ENCODE measurements at regions not wholly inside any gene's neighbourhood (a gene's known extent, or its start where the extent isn't known, plus 50 kb on each side); places are given as distances from the start of the nearest gene placed in this dataset.

- no peaks in the 10 kb centered on the region for H3F3A ChIP-seq (ENCODE audit: insufficient read depth)
- H3K4me3 ChIP-seq (ENCODE audit: insufficient read depth, low read length, poor library complexity, severe bottlenecking), result no peak overlapping the region
- H3K79me2 ChIP-seq (ENCODE audit: insufficient read depth, low read length), result no peaks in the 10 kb centered on the region
- no peak overlapping the region for H3K27ac ChIP-seq (ENCODE audit: low read depth, low read length)
- no peak overlapping the region for H3K4me2 ChIP-seq (ENCODE audit: low read depth, low read length, poor library complexity, severe bottlenecking)
- H4K20me1 ChIP-seq (ENCODE audit: low read depth, low read length), result no peaks in the 10 kb centered on the region
- H3K36me3 ChIP-seq (ENCODE audit: low read length), result no peaks in the 10 kb centered on the region
- no peaks in the 10 kb centered on the region for H3K27me3 ChIP-seq (ENCODE audit: low read length)
- no peak overlapping the region for H2AFZ ChIP-seq (ENCODE audit: low read depth, low read length, severe bottlenecking)
- no peaks in the 10 kb centered on the region for H3K9me3 ChIP-seq (ENCODE audit: insufficient read depth, low read length)
- no peaks in the 10 kb centered on the region for H3K9me2 ChIP-seq (replicated peaks; ENCODE audit: insufficient read depth, low read length)
- H3K9ac ChIP-seq (ENCODE audit: low read length), result no peak overlapping the region
- TF ChIP-seq, protein P1, sequence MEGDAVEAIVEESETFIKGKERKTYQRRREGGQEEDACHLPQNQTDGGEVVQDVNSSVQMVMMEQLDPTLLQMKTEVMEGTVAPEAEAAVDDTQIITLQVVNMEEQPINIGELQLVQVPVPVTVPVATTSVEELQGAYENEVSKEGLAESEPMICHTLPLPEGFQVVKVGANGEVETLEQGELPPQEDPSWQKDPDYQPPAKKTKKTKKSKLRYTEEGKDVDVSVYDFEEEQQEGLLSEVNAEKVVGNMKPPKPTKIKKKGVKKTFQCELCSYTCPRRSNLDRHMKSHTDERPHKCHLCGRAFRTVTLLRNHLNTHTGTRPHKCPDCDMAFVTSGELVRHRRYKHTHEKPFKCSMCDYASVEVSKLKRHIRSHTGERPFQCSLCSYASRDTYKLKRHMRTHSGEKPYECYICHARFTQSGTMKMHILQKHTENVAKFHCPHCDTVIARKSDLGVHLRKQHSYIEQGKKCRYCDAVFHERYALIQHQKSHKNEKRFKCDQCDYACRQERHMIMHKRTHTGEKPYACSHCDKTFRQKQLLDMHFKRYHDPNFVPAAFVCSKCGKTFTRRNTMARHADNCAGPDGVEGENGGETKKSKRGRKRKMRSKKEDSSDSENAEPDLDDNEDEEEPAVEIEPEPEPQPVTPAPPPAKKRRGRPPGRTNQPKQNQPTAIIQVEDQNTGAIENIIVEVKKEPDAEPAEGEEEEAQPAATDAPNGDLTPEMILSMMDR (IDR thresholded peaks at IDR 0.05; ENCODE audit: insufficient read depth, low read length, poor library complexity, severe bottlenecking), result no peak
- no peak for TF ChIP-seq EZH2phosphoT487 (conservative IDR thresholded peaks at IDR 0.05; ENCODE audit: low read length)
Observed at GRCh38 chr4:111675746-111676145, 469.5 kb upstream of the FAM241A start.

DNA sequence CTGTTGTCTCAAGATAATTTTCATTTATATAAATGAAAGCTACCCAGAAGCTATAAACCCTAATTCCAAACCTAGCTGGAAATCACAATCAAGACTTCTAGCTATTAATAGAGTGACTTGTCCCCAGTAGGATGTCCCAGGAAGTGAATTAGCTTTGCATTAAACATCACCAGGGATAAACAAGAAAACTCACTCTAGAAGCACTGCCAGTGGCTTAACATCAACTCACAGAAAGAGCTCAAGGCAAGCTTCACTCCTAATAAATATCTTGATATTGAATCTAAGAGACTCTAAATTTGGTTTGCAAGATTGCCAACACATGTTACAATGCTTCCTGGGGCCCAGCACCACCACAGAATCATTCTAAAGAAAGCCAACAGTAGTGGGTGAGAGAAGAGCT is 468.7 kb upstream of the FAM241A start:
- H4K20me1 ChIP-seq (ENCODE audit: low read depth, low read length), result no peaks in the 10 kb centered on the region
- H3K27ac ChIP-seq (ENCODE audit: low read depth, low read length), result no peak overlapping the region
- no peak overlapping the region for H3K4me3 ChIP-seq (ENCODE audit: insufficient read depth, low read length, poor library complexity, severe bottlenecking)
- no peak overlapping the region for H2AFZ ChIP-seq (ENCODE audit: low read depth, low read length, severe bottlenecking)
- no peaks in the 10 kb centered on the region for H3K27me3 ChIP-seq (ENCODE audit: low read length)
- no peaks in the 10 kb centered on the region for H3K36me3 ChIP-seq (ENCODE audit: low read length)
- no peaks in the 10 kb centered on the region for H3K79me2 ChIP-seq (ENCODE audit: insufficient read depth, low read length)
- H3K9me2 ChIP-seq (replicated peaks; ENCODE audit: insufficient read depth, low read length), result no peaks in the 10 kb centered on the region
- no peak for TF ChIP-seq EZH2phosphoT487 (conservative IDR thresholded peaks at IDR 0.05; ENCODE audit: low read length)
- TF ChIP-seq, protein P1 (IDR thresholded peaks at IDR 0.05; ENCODE audit: insufficient read depth, low read length, poor library complexity, severe bottlenecking), result no peak
- no peak overlapping the region for H3K4me2 ChIP-seq (ENCODE audit: low read depth, low read length, poor library complexity, severe bottlenecking)
- H3K9me3 ChIP-seq (ENCODE audit: insufficient read depth, low read length), result no peaks in the 10 kb centered on the region
- no peaks in the 10 kb centered on the region for H3F3A ChIP-seq (ENCODE audit: insufficient read depth)
- H3K9ac ChIP-seq (ENCODE audit: low read length), result no peak overlapping the region

- Histone ChIP-seq H2AFZ (ENCODE audit: low read depth, low read length, severe bottlenecking) (no peak overlapping the region), H3K9ac (ENCODE audit: low read length) (no peak overlapping the region), H3K79me2 (ENCODE audit: insufficient read depth, low read length) (no peaks in the 10 kb centered on the region), H3K36me3 (ENCODE audit: low read length) (no peaks in the 10 kb centered on the region), H3K9me2 (replicated peaks; ENCODE audit: insufficient read depth, low read length) (no peaks in the 10 kb centered on the region), H3K27me3 (ENCODE audit: low read length) (no peaks in the 10 kb centered on the region), H3K4me3 (ENCODE audit: insufficient read depth, low read length, poor library complexity, severe bottlenecking) (no peak overlapping the region), H3K9me3 (ENCODE audit: insufficient read depth, low read length) (no peaks in the 10 kb centered on the region), H4K20me1 (ENCODE audit: low read depth, low read length) (no peaks in the 10 kb centered on the region), H3K27ac (ENCODE audit: low read depth, low read length) (no peak overlapping the region), H3K4me2 (ENCODE audit: low read depth, low read length, poor library complexity, severe bottlenecking) (no peak overlapping the region), H3F3A (ENCODE audit: insufficient read depth) (no peaks in the 10 kb centered on the region)
- no peak for TF ChIP-seq EZH2phosphoT487 (conservative IDR thresholded peaks at IDR 0.05; ENCODE audit: low read length)
- TF ChIP-seq, protein P1 (IDR thresholded peaks at IDR 0.05; ENCODE audit: insufficient read depth, low read length, poor library complexity, severe bottlenecking), result no peak
Observed at GRCh38 chr4:111678479-111678878, 466.8 kb upstream of the FAM241A start.
